ENCODE measurements at regions not wholly inside any gene's neighbourhood (a gene's known extent, or its start where the extent isn't known, plus 50 kb on each side); places are given as distances from the start of the nearest gene placed in this dataset.

- no peak for TF ChIP-seq CTCF (IDR thresholded peaks at IDR 0.05; ENCODE audit: insufficient read depth, low read depth, low read length)
- no peak for TF ChIP-seq EZH2 (IDR thresholded peaks at IDR 0.05; ENCODE audit: insufficient read depth, low read length)
Measured at GRCh38 chr3:127363891-127364290, 76.0 kb upstream of the PRR20G start.
